SK-N-SH (cell line): ENCODE measurements at regions not wholly inside any gene's neighbourhood (a gene's known extent, or its start where the extent isn't known, plus 50 kb on each side); places are given as distances from the start of the nearest gene placed in this dataset.

Experiments used
- CTCF ChIA-PET: fragments of 300-600, 350-600 bp; formaldehyde crosslinking; extraction: SDS; loops from one replicate; lab custom pipeline; 2021; lab: Yijun Ruan, JAX
- POLR2A ChIA-PET: fragments of 350-600 bp; sonication (Branson Sonifier 250); formaldehyde crosslinking; extraction: SDS; loops from one replicate; lab custom pipeline; 2020; ENCODE audit warnings: antibody characterized with exemption, inconsistent platforms; lab: Yijun Ruan, JAX
- DNase-seq: peaks from one replicate; pipeline ENCODE4 v3.0.0; 2012
- H2AFZ ChIP-seq: fragments of 200-600 bp; sonication (generic); 2 replicates; pipeline ENCODE4 v1.8.1; 2016; ENCODE audit warnings: antibody characterized with exemption, mild to moderate bottlenecking, low read depth
- H3F3A ChIP-seq: fragments of 200-600 bp; sonication (generic); replicated peaks from 2 replicates; pipeline ENCODE3; 2016; ENCODE audit warnings: antibody characterized with exemption, mild to moderate bottlenecking; ENCODE audit not compliant: insufficient read depth
- H3K27ac ChIP-seq, 2 experiments: fragments of 200-500 bp in 1 of 2; fragments of 200-600 bp in 1 of 2; sonication (Bioruptor generic) in 1 of 2; sonication (generic), shearing (Covaris generic) in 1 of 2; 2 replicates each; pipeline versions ENCODE4 v1.5.1 to v1.6.1; 2014 to 2016; ENCODE audit warnings: low read depth in 2 of 2, inconsistent platforms in 1 of 2, low read length in 1 of 2, mild to moderate bottlenecking in 1 of 2, mixed read lengths in 1 of 2
- H3K27me3 ChIP-seq: fragments of 200-600 bp; sonication (generic), shearing (Covaris generic); 2 replicates; pipeline ENCODE4 v1.6.1; 2016; ENCODE audit warnings: mixed run types; ENCODE audit not compliant: insufficient read depth
- H3K36me3 ChIP-seq, 2 experiments: fragments of 200-500 bp in 1 of 2; fragments of 200-600 bp in 1 of 2; sonication (Bioruptor generic) in 1 of 2; sonication (generic) in 1 of 2; replicated peaks in 1 of 2; 2 replicates each; pipeline versions ENCODE3 to v1.5.1; 2014 to 2016; ENCODE audit warnings: low read length in 1 of 2, mild to moderate bottlenecking in 1 of 2; ENCODE audit not compliant: insufficient read depth in 2 of 2, control insufficient read depth in 1 of 2
- H3K4me1 ChIP-seq, 2 experiments: fragments of 200-500 bp in 1 of 2; fragments of 200-600 bp in 1 of 2; sonication (Bioruptor generic) in 1 of 2; sonication (generic), shearing (Covaris generic) in 1 of 2; 2 replicates each; pipeline versions ENCODE4 v1.5.1 to v1.6.1; 2014 to 2016; ENCODE audit warnings: low read depth in 1 of 2, low read length in 1 of 2, mixed run types in 1 of 2; ENCODE audit not compliant: insufficient read depth in 2 of 2, control insufficient read depth in 1 of 2
- H3K4me2 ChIP-seq: fragments of 200-600 bp; sonication (generic), shearing (Covaris generic); 2 replicates; pipeline ENCODE4 v1.6.1; 2017; ENCODE audit warnings: mixed run types
- H3K4me3 ChIP-seq, 2 experiments: fragments of 200-500 bp in 1 of 2; fragments of 200-600 bp in 1 of 2; sonication (Bioruptor generic) in 1 of 2; sonication (generic), shearing (Covaris generic) in 1 of 2; 2 replicates each; pipeline versions ENCODE4 v1.5.1 to v1.8.1; 2014 to 2016; ENCODE audit warnings: low read depth in 2 of 2, inconsistent platforms in 1 of 2, low read length in 1 of 2, mild to moderate bottlenecking in 1 of 2, mixed read lengths in 1 of 2, moderate library complexity in 1 of 2
- H3K79me2 ChIP-seq: fragments of 200-600 bp; sonication (generic); 2 replicates; pipeline ENCODE4 v1.8.1; 2017; ENCODE audit warnings: mild to moderate bottlenecking; ENCODE audit not compliant: insufficient read depth
- H3K9ac ChIP-seq: fragments of 200-600 bp; sonication (generic); 2 replicates; pipeline ENCODE4 v1.6.1; 2017; ENCODE audit warnings: mixed run types
- H3K9me2 ChIP-seq: fragments of 200-600 bp; sonication (generic); 2 replicates; pipeline ENCODE4 v1.6.1; 2017; ENCODE audit warnings: mixed run types
- H3K9me3 ChIP-seq: fragments of 200-600 bp; sonication (generic); 2 replicates; pipeline ENCODE4 v1.6.1; 2017; ENCODE audit warnings: mixed run types, mild to moderate bottlenecking, moderate library complexity
- H4K20me1 ChIP-seq: fragments of 200-600 bp; sonication (generic); 2 replicates; pipeline ENCODE4 v1.6.1; 2017; ENCODE audit warnings: mild to moderate bottlenecking, mixed run types; ENCODE audit not compliant: insufficient read depth
- ELF1 ChIP-seq: IDR thresholded peaks from 2 replicates; pipeline ENCODE4 v1.4.0; 2012
- EP300 ChIP-seq, 2 experiments: IDR thresholded peaks; 2 replicates each; pipeline versions ENCODE4 v1.4.0 to v1.6.1; 2012; ENCODE audit warnings: borderline replicate concordance in 1 of 2, low read depth in 1 of 2, low read length in 1 of 2
- FOSL2 ChIP-seq: IDR thresholded peaks from 2 replicates; pipeline ENCODE4 v1.4.0; 2012; ENCODE audit warnings: low read depth, mild to moderate bottlenecking, moderate library complexity, borderline replicate concordance
- GATA2 ChIP-seq: sonication (generic); formaldehyde crosslinking; IDR thresholded peaks from 2 replicates; pipeline ENCODE4 v1.5.0; 2020; ENCODE audit warnings: mild to moderate bottlenecking, missing genetic modification reagents
- JUND ChIP-seq: IDR thresholded peaks from 2 replicates; pipeline ENCODE4 v1.4.0; 2012
- MXI1 ChIP-seq: IDR thresholded peaks from 2 replicates; pipeline ENCODE4 v1.6.1; 2012; ENCODE audit warnings: mild to moderate bottlenecking, low read depth, low read length, improper control_type of control experiment
- POLR2AphosphoS5 ChIP-seq: IDR thresholded peaks from 2 replicates; pipeline ENCODE4 v1.6.1; 2012; ENCODE audit warnings: low read depth, low read length
- TCF12 ChIP-seq: IDR thresholded peaks from 2 replicates; pipeline ENCODE4 v1.4.0; 2012
- WGBS: methylation state at CpG from one replicate; pipeline ENCODE4 v1.1.6; 2017; ENCODE audit warnings: low lambda C conversion rate; 5-methylcytosine and 5-hydroxymethylcytosine counted together
- TF ChIP-seq, protein P1 (sequence below): IDR thresholded peaks from 2 replicates; pipeline ENCODE4 v1.6.1; 2012; ENCODE audit warnings: mild to moderate bottlenecking, low read depth, low read length, moderate library complexity
- TF ChIP-seq, protein P2 (sequence below): fragments of 150-350 bp; IDR thresholded peaks from 2 replicates; pipeline ENCODE4 v1.6.1; 2016; ENCODE audit warnings: mild to moderate bottlenecking, low read depth, low read length

- TF ChIP-seq POLR2AphosphoS5 (no peak), TCF12 (no peak), MXI1 (no peak), FOSL2 (no peak), JUND (no peak)
- TF ChIP-seq, all 33 proteins: peak for 0
These were observed 218.4 kb downstream of the B3GLCT start (continued) for GRCh38 chr13:31418186-31418585.

DNA sequence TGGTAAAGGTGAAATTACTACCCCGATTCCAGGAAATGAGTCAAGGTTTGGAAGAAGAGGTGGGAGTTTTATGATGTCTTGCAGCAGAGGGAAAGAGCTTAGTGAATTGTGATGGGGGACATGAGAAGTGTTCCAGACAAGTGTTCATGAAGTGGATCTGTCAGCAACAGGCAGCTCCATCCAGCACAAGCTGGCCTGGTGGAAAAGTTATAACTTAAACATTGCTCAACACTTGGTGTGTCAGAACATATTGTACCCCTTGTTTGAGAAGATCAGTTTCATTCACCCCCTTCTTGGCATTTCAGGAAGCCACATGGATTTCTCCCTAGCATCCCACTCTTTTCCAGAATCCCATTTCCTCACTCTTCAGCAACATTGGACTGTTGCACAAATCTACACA is 222.0 kb downstream of the B3GLCT start:
- TF ChIP-seq ELF1 (no peak), MXI1 (no peak), GATA2 (CRISPR knock-in tag) (no peak), FOSL2 (no peak), EP300 (IDR thresholded peaks at IDR 0.05; ENCODE audit: borderline replicate concordance in 1 of 2, low read depth in 1 of 2, low read length in 1 of 2) (no peak)
- TF ChIP-seq, protein P1, sequence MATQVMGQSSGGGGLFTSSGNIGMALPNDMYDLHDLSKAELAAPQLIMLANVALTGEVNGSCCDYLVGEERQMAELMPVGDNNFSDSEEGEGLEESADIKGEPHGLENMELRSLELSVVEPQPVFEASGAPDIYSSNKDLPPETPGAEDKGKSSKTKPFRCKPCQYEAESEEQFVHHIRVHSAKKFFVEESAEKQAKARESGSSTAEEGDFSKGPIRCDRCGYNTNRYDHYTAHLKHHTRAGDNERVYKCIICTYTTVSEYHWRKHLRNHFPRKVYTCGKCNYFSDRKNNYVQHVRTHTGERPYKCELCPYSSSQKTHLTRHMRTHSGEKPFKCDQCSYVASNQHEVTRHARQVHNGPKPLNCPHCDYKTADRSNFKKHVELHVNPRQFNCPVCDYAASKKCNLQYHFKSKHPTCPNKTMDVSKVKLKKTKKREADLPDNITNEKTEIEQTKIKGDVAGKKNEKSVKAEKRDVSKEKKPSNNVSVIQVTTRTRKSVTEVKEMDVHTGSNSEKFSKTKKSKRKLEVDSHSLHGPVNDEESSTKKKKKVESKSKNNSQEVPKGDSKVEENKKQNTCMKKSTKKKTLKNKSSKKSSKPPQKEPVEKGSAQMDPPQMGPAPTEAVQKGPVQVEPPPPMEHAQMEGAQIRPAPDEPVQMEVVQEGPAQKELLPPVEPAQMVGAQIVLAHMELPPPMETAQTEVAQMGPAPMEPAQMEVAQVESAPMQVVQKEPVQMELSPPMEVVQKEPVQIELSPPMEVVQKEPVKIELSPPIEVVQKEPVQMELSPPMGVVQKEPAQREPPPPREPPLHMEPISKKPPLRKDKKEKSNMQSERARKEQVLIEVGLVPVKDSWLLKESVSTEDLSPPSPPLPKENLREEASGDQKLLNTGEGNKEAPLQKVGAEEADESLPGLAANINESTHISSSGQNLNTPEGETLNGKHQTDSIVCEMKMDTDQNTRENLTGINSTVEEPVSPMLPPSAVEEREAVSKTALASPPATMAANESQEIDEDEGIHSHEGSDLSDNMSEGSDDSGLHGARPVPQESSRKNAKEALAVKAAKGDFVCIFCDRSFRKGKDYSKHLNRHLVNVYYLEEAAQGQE = no peak
- TF ChIP-seq, protein P2, sequence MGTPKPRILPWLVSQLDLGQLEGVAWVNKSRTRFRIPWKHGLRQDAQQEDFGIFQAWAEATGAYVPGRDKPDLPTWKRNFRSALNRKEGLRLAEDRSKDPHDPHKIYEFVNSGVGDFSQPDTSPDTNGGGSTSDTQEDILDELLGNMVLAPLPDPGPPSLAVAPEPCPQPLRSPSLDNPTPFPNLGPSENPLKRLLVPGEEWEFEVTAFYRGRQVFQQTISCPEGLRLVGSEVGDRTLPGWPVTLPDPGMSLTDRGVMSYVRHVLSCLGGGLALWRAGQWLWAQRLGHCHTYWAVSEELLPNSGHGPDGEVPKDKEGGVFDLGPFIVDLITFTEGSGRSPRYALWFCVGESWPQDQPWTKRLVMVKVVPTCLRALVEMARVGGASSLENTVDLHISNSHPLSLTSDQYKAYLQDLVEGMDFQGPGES = no peak
- Histone ChIP-seq H2AFZ (no peak overlapping the region), H3K4me3 (no peak overlapping the region), H3K79me2 (no peaks in the 10 kb centered on the region), H3K9me3 (no peaks in the 10 kb centered on the region), H3F3A (no peaks in the 10 kb centered on the region), H3K36me3 (no peaks in the 10 kb centered on the region), H3K9me2 (no peaks in the 10 kb centered on the region), H3K4me2 (no peak overlapping the region), H3K9ac (no peak overlapping the region), H3K27ac (no peak overlapping the region), H4K20me1 (no peaks in the 10 kb centered on the region), H3K4me1 (no peaks in the 10 kb centered on the region; a peak in 1 of 4 replicates), H3K27me3 (no peaks in the 10 kb centered on the region; the same call in 1 of the 2 replicates)
- 56% methylated on average over 1 of the region's 1 CpG for WGBS
- POLR2A ChIA-PET = no interaction called here
- CTCF ChIA-PET = interaction anchor here (2.2 to 13.8 kb wide), 2 partner anchors 10 to 185 kb away, joined by 9 to 383 read pairs; no protein-coding TSS in a partner anchor
- DNase-seq = no peak
